K562 (cell line): ENCODE measurements at regions not wholly inside any gene's neighbourhood (a gene's known extent, or its start where the extent isn't known, plus 50 kb on each side); places are given as distances from the start of the nearest gene placed in this dataset.

Source experiments
- ATAC-seq: fragments of 200-7000 bp; cut with Tn5 transposase; 3 replicates; pipeline ENCODE4 v1.9.1; 2020; ENCODE audit warnings: moderate library complexity
- BruUV-seq: library from RNA; stranded (reverse); fragments of 400-500 nt; replicated peaks from 2 replicates; lab custom pipeline; 2021; lab: Mats Ljungman, UMichigan
- CTCF ChIA-PET: fragments of 300-600 bp; formaldehyde crosslinking; extraction: SDS; loops from one replicate; lab custom pipeline; 2021; ENCODE audit warnings: low intra/inter-chr PET ratio; lab: Yijun Ruan, JAX
- POLR2A ChIA-PET: fragments of 300-600, 350-650 bp; sonication (Branson Sonifier 250); formaldehyde crosslinking; extraction: SDS; loops from one replicate; lab custom pipeline; 2021; ENCODE audit warnings: antibody characterized with exemption, inconsistent platforms; lab: Yijun Ruan, JAX
- DNase-seq, 4 experiments: peaks; one replicate each; pipeline versions ENCODE4 v3.0.0 to v3.0.0-alpha.2; 2011 to 2018; ENCODE audit warnings: low spot score in 3 of 4, mixed read lengths in 3 of 4; ENCODE audit errors: extremely low read depth in 1 of 4
- FAIRE-seq: peaks from 2 replicates; lab custom pipeline; 2011; peaks lifted over from hg19 to GRCh38; lab: Jason Lieb, UNC
- H2AFZ ChIP-seq: 2 replicates; pipeline ENCODE4 v1.6.0; 2011; ENCODE audit warnings: low read depth, low read length, control low read depth, inconsistent platforms
- H3K27ac ChIP-seq: fragments of 200-600 bp; 3 replicates; pipeline ENCODE4 v1.8.0; 2011; ENCODE audit warnings: low read depth, mild to moderate bottlenecking, control low read depth, inconsistent platforms, low read length, moderate library complexity, mixed read lengths; ENCODE audit errors: extremely low read depth
- H3K27me3 ChIP-seq, 2 experiments: fragments of 300-600 bp in 1 of 2; 2 replicates in 1 of 2; 3 replicates in 1 of 2; pipeline versions ENCODE4 v1.6.0 to v1.8.0; 2011; ENCODE audit warnings: inconsistent platforms in 2 of 2, low read length in 2 of 2, mild to moderate bottlenecking in 1 of 2, mixed read lengths in 1 of 2, moderate library complexity in 1 of 2; ENCODE audit not compliant: control insufficient read depth in 2 of 2, insufficient read depth in 2 of 2
- H3K36me3 ChIP-seq: fragments of 300-600 bp; 3 replicates; pipeline ENCODE4 v1.8.0; 2011; ENCODE audit warnings: mild to moderate bottlenecking, low read length, inconsistent platforms; ENCODE audit not compliant: control insufficient read depth, insufficient read depth
- H3K4me1 ChIP-seq, 2 experiments: fragments of 200-600 bp in 1 of 2; replicated peaks in 1 of 2; 2 replicates in 1 of 2; 3 replicates in 1 of 2; pipeline versions ENCODE4 v1.5.1 to v1.8.0; 2011; ENCODE audit warnings: inconsistent platforms in 2 of 2, low read length in 2 of 2, mild to moderate bottlenecking in 1 of 2, mixed read lengths in 1 of 2, moderate library complexity in 1 of 2; ENCODE audit not compliant: control insufficient read depth in 2 of 2, insufficient read depth in 2 of 2
- H3K4me2 ChIP-seq: 2 replicates; pipeline ENCODE4 v1.6.1; 2011; ENCODE audit warnings: low read length, control low read depth, inconsistent platforms, mixed read lengths; ENCODE audit not compliant: insufficient read depth
- H3K4me3 ChIP-seq: fragments of 200-600 bp; sonication (generic), shearing (Covaris generic); 2 replicates; pipeline ENCODE4 v1.5.1; 2016; ENCODE audit warnings: control low read depth, inconsistent platforms
- H3K79me2 ChIP-seq: fragments of 200-600 bp; 3 replicates; pipeline ENCODE4 v1.8.0; 2011; ENCODE audit warnings: low read length, inconsistent platforms; ENCODE audit not compliant: control insufficient read depth, insufficient read depth
- H3K9ac ChIP-seq, 2 experiments: 2 replicates each; pipeline versions ENCODE4 v1.6.0 to v1.6.1; 2011; ENCODE audit warnings: low read depth in 2 of 2, low read length in 2 of 2, control low read depth in 1 of 2, inconsistent platforms in 1 of 2, mild to moderate bottlenecking in 1 of 2, mixed read lengths in 1 of 2; ENCODE audit not compliant: insufficient read depth in 1 of 2
- H3K9me1 ChIP-seq: one replicate; pipeline ENCODE4 v1.6.0; 2011; ENCODE audit warnings: inconsistent platforms, mild to moderate bottlenecking, low read length, moderate library complexity; ENCODE audit not compliant: control insufficient read depth, insufficient read depth
- H3K9me3 ChIP-seq: replicated peaks from 2 replicates; pipeline ENCODE4 v1.5.1; 2011; ENCODE audit warnings: low read depth, low read length, inconsistent platforms; ENCODE audit not compliant: control insufficient read depth, insufficient read depth
- H4K20me1 ChIP-seq: replicated peaks from 2 replicates; pipeline ENCODE4 v1.6.1; 2011; ENCODE audit warnings: low read length, inconsistent platforms, mixed read lengths; ENCODE audit not compliant: control insufficient read depth, insufficient read depth
- EHMT2 ChIP-seq: fragments of 450-650 bp; IDR thresholded peaks from 2 replicates; pipeline ENCODE4 v1.6.1; 2018; ENCODE audit warnings: antibody characterized with exemption
- HDAC2 ChIP-seq: fragments of 450-650 bp; IDR thresholded peaks from 2 replicates; pipeline ENCODE4 v1.6.1; 2016; ENCODE audit warnings: mild to moderate bottlenecking
- HNRNPUL1 ChIP-seq: fragments of 200-400 bp; formaldehyde crosslinking; IDR thresholded peaks from 2 replicates; pipeline ENCODE4 v1.6.1; 2017; ENCODE audit warnings: low read length
- MCM2 ChIP-seq: fragments of 450-650 bp; IDR thresholded peaks from 2 replicates; pipeline ENCODE4 v1.6.1; 2017; ENCODE audit warnings: low read depth, mild to moderate bottlenecking
- PHB ChIP-seq: fragments of 250-450 bp; sonication (Bioruptor Pico); IDR thresholded peaks from 2 replicates; pipeline ENCODE4 v1.5.0; 2021
- RFX5 ChIP-seq: IDR thresholded peaks from 2 replicates; pipeline ENCODE4 v1.6.1; 2011; ENCODE audit warnings: low read depth, mild to moderate bottlenecking, improper control_type of control experiment, low read length
- SRSF3 ChIP-seq: fragments of 200-400 bp; formaldehyde crosslinking; IDR thresholded peaks from 2 replicates; pipeline ENCODE4 v1.6.1; 2016; ENCODE audit warnings: mild to moderate bottlenecking, low read length, moderate library complexity; ENCODE audit not compliant: insufficient read depth
- ZBED1 ChIP-seq: IDR thresholded peaks from 2 replicates; pipeline ENCODE4 v1.6.1; 2014
- ZKSCAN1 ChIP-seq: fragments of 150-350 bp; IDR thresholded peaks from 2 replicates; pipeline ENCODE4 v1.6.1; 2016; ENCODE audit warnings: low read depth, low read length
- ZNF197 ChIP-seq: fragments of 200-800 bp; sonication (Bioruptor generic); IDR thresholded peaks from 2 replicates; pipeline ENCODE4 v1.6.1; 2016; ENCODE audit warnings: low read depth, missing genetic modification characterization, missing compliant biosample characterization
- ZNF253 ChIP-seq: fragments of 250-450 bp; sonication (Bioruptor Pico); conservative IDR thresholded peaks from 2 replicates; pipeline ENCODE4 v1.6.1; 2021; ENCODE audit warnings: mild to moderate bottlenecking
- ZNF696 ChIP-seq: fragments of 250-450 bp; sonication (Bioruptor Pico); conservative IDR thresholded peaks from 2 replicates; pipeline ENCODE4 v1.4.0; 2020; ENCODE audit warnings: mild to moderate bottlenecking, moderate library complexity
- ZNF830 ChIP-seq: fragments of 250-450 bp; sonication (Bioruptor Pico); IDR thresholded peaks from 2 replicates; pipeline ENCODE4 v1.5.0; 2021; ENCODE audit warnings: mild to moderate bottlenecking
- WGBS: fragments of 100-300 bp; shearing (Covaris generic); methylation state at CpG from one replicate; pipeline ENCODE4 v1.1.6; 2016; ENCODE audit warnings: low coverage, mixed read lengths; ENCODE audit not compliant: insufficient coverage; ENCODE audit errors: missing lambda C conversion rate; 5-methylcytosine and 5-hydroxymethylcytosine counted together
- in situ Hi-C: fragments of 300-500 bp; cut with MboI; formaldehyde crosslinking; loops from 4 replicates; pipeline ENCODE4 v1.15.0; 2018; ENCODE audit warnings: inconsistent platforms, mixed read lengths
- intact Hi-C: fragments of 100-400 bp; cut with micrococcal nuclease; formaldehyde crosslinking; loops from 2 replicates; pipeline ENCODE4 v1.14.2; 2022

- ATAC-seq (no peak), DNase-seq (no peak), FAIRE-seq (no peak)
- WGBS = 36% methylated on average over 6 of the region's 6 CpGs
- no peaks in the 10 kb centered on the region for H3K27me3 ChIP-seq
- H3K27ac ChIP-seq = no peak overlapping the region
- POLR2A ChIA-PET = interaction anchor here (0.6 to 1.3 kb wide), 2 partner anchors 514 to 668 kb away, joined by 3 read pairs; no protein-coding TSS in a partner anchor
- CTCF ChIA-PET = no interaction called here
- peak overlapping the region; percentile 54 for H2AFZ ChIP-seq
- H3K4me3 ChIP-seq = no peak overlapping the region
- H3K9ac ChIP-seq = no peak overlapping the region
- H3K79me2 ChIP-seq = no peaks in the 10 kb centered on the region
- BruUV-seq = no TSS peak
- no peaks in the 10 kb centered on the region for H3K4me1 ChIP-seq
- H4K20me1 ChIP-seq = no peaks in the 10 kb centered on the region
- no peaks in the 10 kb centered on the region for H3K36me3 ChIP-seq
- intact Hi-C loops = no loop called here
- no peaks in the 10 kb centered on the region for H3K9me3 ChIP-seq
- H3K9me1 ChIP-seq = no peaks in the 10 kb centered on the region
- no peak for TF ChIP-seq ZKSCAN1
- no peak for TF ChIP-seq HDAC2
- TF ChIP-seq PHB (CRISPR knock-in tag) = no peak
- no peak for TF ChIP-seq ZNF830 (CRISPR knock-in tag)
- TF ChIP-seq ZBED1 = no peak
- no peak for TF ChIP-seq MCM2
- TF ChIP-seq ZNF696 = no peak
- TF ChIP-seq EHMT2 = no peak
- no peak for TF ChIP-seq ZNF253
- TF ChIP-seq RFX5 = no peak
- TF ChIP-seq HNRNPUL1 = no peak
- no peak for TF ChIP-seq ZNF197 (CRISPR knock-in tag)
- TF ChIP-seq SRSF3 = no peak
- in situ Hi-C loops = no loop called here
- no peak overlapping the region for H3K4me2 ChIP-seq
Observed at GRCh38 chr2:145036421-145037011, 516.6 kb upstream of the ZEB2 start.
